Right lobe of liver (tissue), 6 donors: ENCODE measurements at regions not wholly inside any gene's neighbourhood (a gene's known extent, or its start where the extent isn't known, plus 50 kb on each side); places are given as distances from the start of the nearest gene placed in this dataset.

Source experiments
- ATAC-seq, 4 donors: fragments of 200-7000 bp; cut with Tn5 transposase; one replicate each; pipeline ENCODE4 v1.9.1; 2020; ENCODE audit warnings: mild to moderate bottlenecking in 4 of 4, moderate library complexity in 4 of 4
- DNase-seq, 3 donors: peaks; one replicate each; pipeline ENCODE4 v3.0.0-alpha.2; 2020
- H3K27ac ChIP-seq, 3 donors: fragments of 200-600 bp; one replicate each; pipeline ENCODE4 v1.8.0; 2022
- H3K27me3 ChIP-seq, 2 donors: fragments of 200-600 bp; one replicate each; pipeline ENCODE4 v1.8.0; 2022
- H3K36me3 ChIP-seq, 4 donors: fragments of 200-600 bp; sonication (generic) in 1 of 4; one replicate each; pipeline versions ENCODE4 v1.5.1 to v1.8.0; 2017 to 2022; ENCODE audit warnings: control low read depth in 1 of 4
- H3K4me1 ChIP-seq, 4 donors: fragments of 200-600 bp; sonication (generic) in 1 of 4; one replicate each; pipeline versions ENCODE4 v1.5.1 to v1.8.0; 2017 to 2022; ENCODE audit warnings: control low read depth in 1 of 4
- H3K4me3 ChIP-seq, 3 donors: fragments of 200-600 bp; one replicate each; pipeline ENCODE4 v1.8.0; 2022
- H3K9me3 ChIP-seq, 4 donors: fragments of 200-600 bp; sonication (generic) in 1 of 4; one replicate each; pipeline versions ENCODE4 v1.5.1 to v1.8.0; 2017 to 2022; ENCODE audit warnings: control low read depth in 1 of 4
- POLR2A ChIP-seq: fragments of 450-650 bp; IDR thresholded peaks from one replicate; pipeline ENCODE4 v1.6.1; 2017; ENCODE audit warnings: antibody characterized with exemption, mild to moderate bottlenecking
- WGBS: methylation state at CpG from one replicate; pipeline ENCODE4 v1.1.6; 2018; ENCODE audit warnings: low coverage, low lambda C conversion rate; ENCODE audit not compliant: insufficient coverage; ENCODE audit errors: missing lambda C conversion rate; 5-methylcytosine and 5-hydroxymethylcytosine counted together
- intact Hi-C, 2 donors: fragments of 100-400 bp; cut with DNase I; formaldehyde crosslinking; loops; one replicate each; pipeline versions ENCODE4 v1.11.2 to v1.14.1; 2022
- TF ChIP-seq, protein P1 (sequence below), 4 donors: fragments of 200-600 bp in 3 of 4; fragments of 450-650 bp in 1 of 4; IDR thresholded peaks; one replicate each; pipeline versions ENCODE4 v1.5.1 to v1.8.0; 2016 to 2022; ENCODE audit warnings: antibody characterized with exemption in 4 of 4, mild to moderate bottlenecking in 2 of 4
- donor health status: DM: no; HTN: yes; CAD: no.
- donor health status: DM: no; HTN: no; CAD: no.
- donor health status: DM: no; HTN: no; CAD: no.
- donor health status: DM: no; HTN: yes; CAD: no.
- donor health status: DM: no; HTN: yes; CAD: no.

- ATAC-seq: no peak
- WGBS: 63% methylated on average over 2 of the region's 2 CpGs
- Histone ChIP-seq H3K27me3 (no peaks in the 10 kb centered on the region), H3K9me3 (no peaks in the 10 kb centered on the region), H3K4me3 (no peak overlapping the region), H3K36me3 (no peaks in the 10 kb centered on the region), H3K27ac (no peak overlapping the region), H3K4me1 (no peaks in the 10 kb centered on the region)
- no peak for DNase-seq
- intact Hi-C loops: no loop called here
- TF ChIP-seq, protein P1, sequence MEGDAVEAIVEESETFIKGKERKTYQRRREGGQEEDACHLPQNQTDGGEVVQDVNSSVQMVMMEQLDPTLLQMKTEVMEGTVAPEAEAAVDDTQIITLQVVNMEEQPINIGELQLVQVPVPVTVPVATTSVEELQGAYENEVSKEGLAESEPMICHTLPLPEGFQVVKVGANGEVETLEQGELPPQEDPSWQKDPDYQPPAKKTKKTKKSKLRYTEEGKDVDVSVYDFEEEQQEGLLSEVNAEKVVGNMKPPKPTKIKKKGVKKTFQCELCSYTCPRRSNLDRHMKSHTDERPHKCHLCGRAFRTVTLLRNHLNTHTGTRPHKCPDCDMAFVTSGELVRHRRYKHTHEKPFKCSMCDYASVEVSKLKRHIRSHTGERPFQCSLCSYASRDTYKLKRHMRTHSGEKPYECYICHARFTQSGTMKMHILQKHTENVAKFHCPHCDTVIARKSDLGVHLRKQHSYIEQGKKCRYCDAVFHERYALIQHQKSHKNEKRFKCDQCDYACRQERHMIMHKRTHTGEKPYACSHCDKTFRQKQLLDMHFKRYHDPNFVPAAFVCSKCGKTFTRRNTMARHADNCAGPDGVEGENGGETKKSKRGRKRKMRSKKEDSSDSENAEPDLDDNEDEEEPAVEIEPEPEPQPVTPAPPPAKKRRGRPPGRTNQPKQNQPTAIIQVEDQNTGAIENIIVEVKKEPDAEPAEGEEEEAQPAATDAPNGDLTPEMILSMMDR (IDR thresholded peaks at IDR 0.05): no peak
- no peak for TF ChIP-seq POLR2A
Measured at GRCh38 chr13:109947006-109947405, 160.6 kb upstream of the IRS2 start.

- ATAC-seq: peak in 1 of 4 donors; percentile 48
- 53% methylated on average over 3 of the region's 4 CpGs for WGBS
Measured at GRCh38 chr13:109945206-109945960, 159.0 kb upstream of the IRS2 start.

DNA sequence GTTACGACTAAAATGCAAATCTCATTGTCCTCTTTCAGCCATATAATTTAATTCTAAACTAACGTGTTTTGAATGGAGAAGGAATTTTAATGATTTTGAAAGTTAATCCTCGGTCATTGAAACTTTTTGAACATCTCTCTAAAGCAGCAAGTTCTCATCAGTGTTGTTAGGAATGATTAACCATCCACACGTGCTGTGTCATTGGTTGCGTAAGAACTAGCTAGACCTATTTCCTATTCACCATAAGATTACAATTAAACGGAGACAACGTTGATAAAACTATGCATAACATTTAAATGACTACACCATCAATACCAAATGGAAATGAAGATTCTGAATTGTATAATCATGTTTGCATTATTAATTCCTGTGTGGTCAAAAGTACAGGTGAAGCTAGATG is 155.6 kb upstream of the IRS2 start:
- H3K27ac ChIP-seq: no peak overlapping the region
- intact Hi-C loops: no loop called here
- no peaks in the 10 kb centered on the region for H3K27me3 ChIP-seq
- H3K4me3 ChIP-seq: no peak overlapping the region
- 33% methylated on average over 7 of the region's 7 CpGs for WGBS
- DNase-seq (no peak), ATAC-seq (peak; percentile 55 to 73 (median 64))
- H3K36me3 ChIP-seq: no peaks in the 10 kb centered on the region
- H3K4me1 ChIP-seq: no peaks in the 10 kb centered on the region
- TF ChIP-seq, protein P1 (IDR thresholded peaks at IDR 0.05): no peak
- TF ChIP-seq POLR2A: no peak
- no peaks in the 10 kb centered on the region for H3K9me3 ChIP-seq

More at GRCh38 chr13:109945206-109945960, 159.0 kb upstream of the IRS2 start:
- no peaks in the 10 kb centered on the region for H3K9me3 ChIP-seq
- intact Hi-C loops: no loop called here
- H3K27ac ChIP-seq: no peak overlapping the region
- H3K4me3 ChIP-seq: no peak overlapping the region
- H3K36me3 ChIP-seq: no peaks in the 10 kb centered on the region
- DNase-seq: no peak
- H3K27me3 ChIP-seq: no peaks in the 10 kb centered on the region
- TF ChIP-seq POLR2A: no peak
- TF ChIP-seq, protein P1 (IDR thresholded peaks at IDR 0.05): no peak
- H3K4me1 ChIP-seq: no peaks in the 10 kb centered on the region

- TF ChIP-seq POLR2A: no peak
- TF ChIP-seq, protein P1 (IDR thresholded peaks at IDR 0.05): no peak
- intact Hi-C loops: no loop called here
- Histone ChIP-seq H3K27me3 (no peaks in the 10 kb centered on the region), H3K4me3 (no peak overlapping the region), H3K4me1 (no peaks in the 10 kb centered on the region), H3K36me3 (no peaks in the 10 kb centered on the region), H3K9me3 (no peaks in the 10 kb centered on the region), H3K27ac (no peak overlapping the region)
- DNase-seq: no peak
- ATAC-seq: no peak
- WGBS: 58% methylated on average over 2 of the region's 2 CpGs
Measured at GRCh38 chr13:109941221-109941620, 154.8 kb upstream of the IRS2 start.
